NCI-H526 treated with DMSO at 0.1 percent for 48 hours (cell line): ENCODE measurements at regions not wholly inside any gene's neighbourhood (a gene's known extent, or its start where the extent isn't known, plus 50 kb on each side); places are given as distances from the start of the nearest gene placed in this dataset.

Experiments used
- DNase-seq: peaks from one replicate; lab custom pipeline; 2025; lab: John Stamatoyannopoulos, UW

DNA sequence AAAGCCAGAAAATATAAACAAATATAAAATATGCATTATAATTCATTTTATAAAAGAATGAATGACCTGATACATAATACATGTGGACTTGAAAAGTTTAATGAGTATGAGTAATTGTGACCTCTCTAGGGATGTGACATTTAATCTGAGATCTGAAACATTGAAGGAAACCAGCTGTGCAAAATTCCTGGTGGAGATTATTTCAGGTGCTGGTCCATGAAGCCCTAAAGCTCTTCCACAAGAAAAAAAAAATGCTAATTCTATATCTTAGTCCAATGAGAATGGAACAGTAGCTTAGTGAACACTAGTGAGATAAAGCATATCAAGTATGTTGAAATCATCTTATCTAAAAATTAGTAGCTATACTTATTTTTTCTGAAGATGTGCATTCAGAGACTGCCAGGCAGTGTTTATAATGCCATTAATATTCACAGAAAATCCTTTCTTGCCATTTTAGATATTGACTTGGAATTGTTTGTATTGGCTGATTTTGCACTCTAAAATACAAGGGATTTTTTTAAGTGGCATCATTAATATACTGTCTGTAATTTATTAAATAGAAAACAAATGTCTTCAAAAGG is 1485.9 kb downstream of the PLA2G4A start:
- DNase-seq, result no peak

DNA sequence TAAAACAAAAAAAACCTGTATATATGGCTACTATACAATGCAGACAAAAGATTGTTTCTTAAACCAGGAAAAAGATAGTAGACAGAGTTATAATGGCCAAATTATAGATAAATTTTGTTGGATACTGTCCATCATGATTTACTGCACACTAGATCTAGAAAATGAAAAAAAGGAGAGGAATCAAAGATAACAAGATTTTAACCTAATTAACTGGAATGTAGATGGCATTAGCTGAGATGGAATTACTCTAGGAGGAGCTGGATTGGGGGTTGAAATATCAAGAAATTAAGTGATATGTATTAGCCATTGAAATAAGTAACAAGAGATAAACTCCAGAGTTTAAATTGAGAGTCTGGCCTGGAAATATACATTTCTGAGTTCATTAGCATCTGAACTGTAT is 1489.1 kb downstream of the PLA2G4A start:
- DNase-seq, result no peak

GRCh38 chr1:188325211-188325610 is 1496.5 kb downstream of the PLA2G4A start:
- DNase-seq, result no peak

DNA sequence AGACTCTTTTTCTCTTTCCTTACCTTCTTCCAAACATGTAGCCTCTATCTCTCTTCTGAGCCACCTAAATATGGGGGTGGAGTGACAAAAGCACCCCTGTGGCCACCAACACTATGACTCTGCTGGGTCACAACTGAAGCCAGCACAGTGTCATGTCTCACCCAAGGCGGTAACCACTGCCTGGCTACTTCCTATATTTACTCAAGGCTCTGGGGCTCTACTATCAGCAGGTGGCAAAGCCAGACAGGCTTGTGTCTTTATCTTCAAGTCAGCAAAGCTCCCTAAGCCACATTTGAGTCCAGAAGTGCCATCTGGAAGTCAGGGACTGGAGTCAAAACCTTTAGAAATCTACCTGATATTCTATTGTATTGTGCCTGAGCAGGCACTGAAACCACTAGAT is 1515.2 kb downstream of the PLA2G4A start:
- DNase-seq, result no peak

- DNase-seq, result no peak
Observed at GRCh38 chr1:188350104-188350503, 1521.4 kb downstream of the PLA2G4A start.

GRCh38 chr1:188355082-188355481 is 1526.3 kb downstream of the PLA2G4A start:
- no peak for DNase-seq

DNA sequence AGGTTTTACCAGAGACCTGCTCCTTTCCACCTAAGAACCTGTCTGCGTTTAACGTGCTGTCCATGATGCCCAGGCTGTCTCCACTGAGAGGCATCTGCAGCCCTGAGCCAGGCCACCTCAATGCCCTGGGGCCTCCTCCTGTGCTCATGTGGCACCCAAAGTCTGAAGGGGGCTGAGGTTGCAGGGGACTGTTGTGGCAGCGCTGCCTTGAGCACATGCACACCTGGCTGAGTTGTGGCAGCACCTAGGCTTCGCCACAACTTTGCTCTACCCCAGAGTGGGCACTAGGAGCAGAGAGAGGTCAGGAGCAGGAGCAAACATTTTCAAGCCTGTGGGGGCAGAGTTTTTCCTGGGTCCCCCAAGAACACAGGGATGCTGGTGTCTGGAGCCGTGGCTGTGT is 1527.1 kb downstream of the PLA2G4A start:
- DNase-seq, result no peak

DNA sequence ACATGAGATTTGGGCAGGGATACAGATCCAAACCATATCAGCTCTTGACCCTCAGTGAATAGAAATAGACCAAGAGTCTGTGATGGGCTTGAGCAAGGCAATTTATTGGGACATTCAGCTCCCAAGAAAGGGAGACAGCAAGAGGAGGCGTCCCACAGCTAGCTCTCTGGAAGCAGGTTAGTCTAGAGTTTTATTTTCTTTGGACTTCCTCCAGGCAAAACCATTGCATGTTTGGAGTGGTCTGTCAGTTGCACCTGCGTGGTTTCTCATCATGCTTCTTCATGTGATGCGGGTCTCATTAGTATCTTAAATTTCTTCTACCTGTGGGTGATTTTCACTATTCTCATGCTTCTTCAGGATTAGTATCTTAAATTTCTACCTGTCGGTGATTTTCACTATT is 1530.6 kb downstream of the PLA2G4A start:
- DNase-seq, result no peak

- DNase-seq, result no peak
Observed at GRCh38 chr1:188363943-188364342, 1535.2 kb downstream of the PLA2G4A start.

DNA sequence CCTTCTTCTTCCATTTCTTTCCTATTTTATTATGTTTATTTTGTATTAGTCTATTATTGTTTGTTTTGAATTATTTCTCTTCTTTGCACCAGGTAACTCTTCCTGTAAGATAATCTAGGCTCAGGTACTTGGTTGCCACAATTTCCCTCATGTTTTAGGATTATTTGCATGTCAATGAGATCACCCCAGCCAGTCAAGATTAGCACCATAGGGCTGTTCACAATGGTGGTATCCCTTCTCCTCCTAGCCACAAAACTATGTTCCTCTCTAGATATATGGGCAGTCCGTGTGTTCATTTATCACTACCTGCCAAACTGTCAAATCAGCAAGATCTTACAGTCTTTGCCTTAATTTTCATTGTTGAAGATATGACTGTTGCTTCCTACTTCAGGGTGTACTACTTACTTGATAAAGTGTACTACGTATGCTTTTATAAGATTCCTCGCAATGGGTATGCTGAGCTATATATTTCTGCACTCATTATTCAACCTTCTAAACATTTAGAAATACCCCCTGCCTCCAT is 1536.2 kb downstream of the PLA2G4A start:
- DNase-seq, result no peak

DNA sequence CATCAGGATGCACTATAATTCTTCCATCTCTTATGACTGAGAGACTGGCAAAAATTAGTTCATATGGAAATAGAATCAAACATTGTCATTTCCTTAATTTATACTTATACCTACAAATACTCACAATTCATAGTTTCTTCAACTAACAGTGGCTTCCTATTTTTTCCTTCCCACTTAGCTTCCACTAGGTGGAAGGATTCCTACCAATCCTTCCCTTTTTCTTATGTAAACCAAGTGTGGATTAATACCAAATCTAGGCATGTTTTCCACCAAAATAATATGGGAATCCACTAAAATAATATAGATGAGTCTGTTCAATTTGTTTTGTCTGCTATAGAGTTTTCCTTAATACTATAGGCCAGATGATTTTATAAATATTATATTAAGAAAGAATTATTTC is 1537.1 kb downstream of the PLA2G4A start:
- no peak for DNase-seq

- DNase-seq, result no peak
Observed at GRCh38 chr1:188367661-188368060, 1538.9 kb downstream of the PLA2G4A start.

DNA sequence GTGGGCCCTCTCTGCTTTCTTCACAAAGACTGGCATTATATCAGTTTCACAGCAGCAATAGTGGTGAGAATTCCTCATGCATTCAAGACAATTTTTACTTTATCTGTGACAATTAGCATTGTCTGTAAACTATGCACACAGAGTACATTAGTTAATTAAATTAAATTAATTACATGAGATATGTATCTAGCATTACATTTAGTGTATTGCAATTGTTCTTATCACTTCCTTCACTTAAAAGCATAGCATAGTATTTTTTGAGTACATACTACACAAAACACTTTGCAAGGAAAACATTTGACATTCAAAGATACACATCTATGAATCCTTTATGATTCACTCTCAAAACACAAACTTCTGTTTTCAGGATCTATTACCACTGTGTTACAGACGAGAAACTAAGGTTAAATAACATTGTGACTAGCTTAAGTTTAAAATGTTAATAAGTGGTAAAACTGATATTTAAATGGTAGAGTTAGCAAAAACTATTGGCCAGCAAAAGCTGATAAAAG is 1542.6 kb downstream of the PLA2G4A start:
- DNase-seq, result no peak

GRCh38 chr1:188372821-188373220 is 1544.1 kb downstream of the PLA2G4A start:
- no peak for DNase-seq

DNA sequence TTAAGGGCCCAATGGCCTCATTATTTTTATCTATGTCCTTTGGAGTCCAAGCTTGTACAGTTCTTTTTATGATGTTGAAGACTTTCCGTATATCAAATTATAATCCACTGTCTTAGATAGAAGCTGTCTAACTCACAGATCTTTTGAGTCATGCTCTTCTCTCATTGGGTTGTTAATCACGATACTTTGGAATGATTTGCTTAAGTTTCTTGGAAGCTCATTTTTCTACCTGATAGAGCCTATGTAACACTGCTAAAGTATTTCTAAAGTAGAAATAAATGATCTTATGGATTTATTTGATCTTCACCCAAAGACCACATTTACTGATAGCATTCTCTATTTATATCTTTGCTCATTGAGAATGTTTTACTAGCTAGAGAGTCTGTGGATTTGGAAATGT is 1554.1 kb downstream of the PLA2G4A start:
- DNase-seq, result no peak

GRCh38 chr1:188386161-188386560 is 1557.4 kb downstream of the PLA2G4A start:
- no peak for DNase-seq

DNA sequence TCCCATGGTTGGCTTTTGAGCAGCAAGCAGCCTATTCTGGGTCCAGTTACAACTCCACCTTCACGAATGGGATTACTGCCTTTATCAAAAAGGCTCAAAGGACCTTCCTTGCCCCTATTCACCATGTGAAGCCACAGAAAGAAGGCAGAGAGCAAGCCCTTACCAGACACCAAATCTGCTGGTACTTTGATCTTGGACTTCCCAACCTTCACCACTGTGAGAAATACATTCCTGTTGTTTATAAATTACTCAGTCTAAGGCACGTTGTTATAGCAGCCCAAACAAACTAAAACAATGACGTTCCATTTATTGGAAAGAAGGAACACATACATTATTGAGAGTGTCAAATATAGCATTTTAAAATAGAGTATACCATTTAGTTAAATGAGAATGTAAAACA is 1557.9 kb downstream of the PLA2G4A start:
- no peak for DNase-seq

DNA sequence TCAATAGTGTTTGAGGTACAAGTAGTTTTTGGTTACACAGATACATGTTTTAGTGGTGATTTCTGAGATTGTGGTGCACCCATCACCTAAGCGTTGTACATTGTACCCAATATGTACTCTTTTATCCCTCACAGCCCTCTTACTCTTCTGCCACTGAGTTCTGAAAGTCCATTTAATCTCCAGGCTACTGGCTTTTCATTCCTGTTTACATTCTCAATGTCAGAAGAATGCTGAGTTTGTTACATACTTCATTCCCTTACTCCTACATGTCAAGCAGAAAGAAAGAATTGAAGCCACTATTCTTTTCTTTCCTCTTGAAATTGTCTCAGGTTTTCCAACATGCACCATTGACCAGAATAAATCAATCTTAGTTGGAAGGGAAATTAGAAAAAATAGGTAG is 1565.9 kb downstream of the PLA2G4A start:
- DNase-seq, result no peak

DNA sequence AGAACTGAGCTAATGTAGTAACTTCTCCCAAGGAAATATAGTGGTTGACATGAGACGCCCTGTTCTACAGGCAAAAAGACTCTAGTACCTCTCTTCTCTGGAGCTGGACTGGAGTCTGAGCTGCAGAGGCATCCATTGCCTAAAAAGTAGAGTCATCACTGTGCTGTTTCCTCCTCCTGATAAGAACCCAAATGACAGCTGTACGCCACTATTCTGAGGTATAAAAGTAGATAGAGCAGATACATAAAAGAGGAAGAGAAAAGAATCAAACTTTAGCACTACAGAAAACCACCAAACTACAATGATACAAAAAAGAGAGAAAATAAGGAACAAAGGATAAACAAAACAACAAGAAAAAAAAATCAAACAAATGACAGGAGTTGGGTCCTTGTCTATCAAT is 1568.8 kb downstream of the PLA2G4A start:
- no peak for DNase-seq

GRCh38 chr1:188402986-188403385 is 1574.2 kb downstream of the PLA2G4A start:
- DNase-seq, result no peak

DNA sequence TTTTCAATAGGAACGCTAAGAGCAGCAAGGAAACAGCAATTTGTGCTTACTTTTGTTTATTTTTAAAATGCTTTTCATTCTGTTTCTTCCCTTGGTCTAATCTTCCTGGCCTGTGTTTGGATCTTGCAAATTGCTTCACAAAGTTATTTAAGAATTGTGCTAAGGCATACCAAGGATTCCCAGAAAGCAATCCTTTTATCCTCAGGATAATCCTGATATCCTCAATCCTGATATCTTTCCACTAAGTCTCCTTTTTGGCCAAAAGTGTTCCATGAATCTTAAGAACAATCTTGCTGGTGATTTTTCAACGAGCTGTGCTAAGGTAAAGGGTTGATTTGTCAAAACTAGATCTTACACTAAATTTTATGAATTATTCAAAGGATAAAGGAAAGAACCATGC is 1577.9 kb downstream of the PLA2G4A start:
- DNase-seq, result no peak

GRCh38 chr1:188420177-188420576 is 1591.4 kb downstream of the PLA2G4A start:
- DNase-seq, result no peak

DNA sequence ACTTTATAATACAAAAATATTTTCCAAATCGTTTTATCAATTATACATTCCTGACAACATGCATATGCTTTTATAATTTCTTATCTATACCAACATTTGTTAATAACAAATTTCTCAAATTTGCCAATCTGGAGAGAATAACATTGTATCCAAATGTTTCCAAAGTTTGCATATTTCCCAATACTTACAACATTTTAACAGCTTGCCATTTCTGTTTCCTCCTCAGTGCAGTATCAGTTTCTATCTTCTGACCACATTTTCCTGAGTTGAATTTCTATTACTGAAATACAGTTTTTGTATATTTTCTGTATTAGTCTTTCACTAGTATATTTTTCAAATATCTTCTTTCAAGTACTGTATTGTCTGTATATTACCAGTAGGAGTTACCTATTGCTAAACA is 1594.3 kb downstream of the PLA2G4A start:
- DNase-seq, result no peak

DNA sequence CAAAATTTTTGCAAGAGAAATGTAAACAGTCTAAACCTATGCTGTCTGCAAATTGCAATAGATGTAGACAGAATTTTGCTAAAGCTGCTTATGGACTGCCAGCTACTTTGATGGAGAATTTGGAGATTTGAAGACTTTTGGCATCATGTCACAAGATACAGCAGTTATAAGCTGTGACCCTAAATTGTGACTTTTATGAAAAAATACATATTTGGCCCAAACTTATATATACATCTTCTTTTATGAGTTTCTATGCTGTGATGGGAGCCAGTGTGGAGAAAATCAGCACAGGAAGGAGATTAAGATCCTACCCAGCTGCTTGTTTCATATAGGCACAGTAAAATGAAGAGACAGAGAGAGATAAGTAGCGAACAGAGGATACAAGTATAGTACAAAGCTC is 1595.4 kb downstream of the PLA2G4A start:
- DNase-seq, result no peak
